ENCODE measurements at regions not wholly inside any gene's neighbourhood (a gene's known extent, or its start where the extent isn't known, plus 50 kb on each side); places are given as distances from the start of the nearest gene placed in this dataset.
"Not testable (repeated sequence)": the region's sequence is repeated elsewhere in the genome, so short reads cannot be mapped to it uniquely, and the experiment has no call there.

- DNase-seq (ENCODE audit: low read depth in 2 of 3, low spot score in 2 of 3), result not testable (repeated sequence)
Measured at GRCh38 chr9:85792057-85792456, 50.3 kb upstream of the AGTPBP1 start.

DNA sequence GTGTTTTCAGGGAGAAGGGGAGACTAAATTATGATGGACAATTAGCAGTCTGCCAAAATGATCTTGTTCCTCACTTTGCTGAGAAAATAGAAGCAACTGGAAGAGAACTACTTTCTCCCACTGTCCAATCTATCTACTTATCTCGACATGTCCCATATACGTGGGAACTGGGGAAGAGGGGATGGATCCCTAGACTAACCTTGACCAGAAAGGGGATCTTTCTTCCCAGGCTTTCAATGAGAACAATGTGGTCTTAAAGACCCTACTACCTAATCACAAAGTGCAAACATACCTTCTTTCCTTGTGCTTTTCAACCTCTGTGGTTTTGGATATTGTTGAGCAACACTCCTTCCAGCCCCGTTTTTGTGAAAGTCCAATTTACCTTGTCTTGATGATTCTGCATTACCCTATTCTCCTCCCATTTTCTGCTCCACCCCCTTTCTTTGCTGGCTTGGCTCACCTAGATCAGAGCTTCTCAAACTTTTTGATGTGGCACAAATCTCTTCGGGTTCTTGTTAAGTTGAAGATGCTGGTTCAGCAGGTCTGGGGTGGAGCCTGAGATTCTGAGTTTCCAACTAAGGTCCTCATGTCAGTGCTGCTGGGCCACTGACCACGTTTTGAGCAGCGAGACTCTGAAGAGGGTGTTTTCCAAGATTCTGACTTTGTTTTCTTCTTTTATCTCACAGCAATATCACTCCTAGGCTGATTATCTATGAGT lies 61.4 kb upstream of the AGTPBP1 start:
- DNase-seq (ENCODE audit: low read depth in 2 of 3, low spot score in 2 of 3), result not testable (repeated sequence)

- DNase-seq (ENCODE audit: low read depth in 2 of 3, low spot score in 2 of 3), result not testable (repeated sequence)
Measured at GRCh38 chr9:85804847-85805133, 63.0 kb upstream of the AGTPBP1 start.

- DNase-seq (ENCODE audit: low read depth in 2 of 3, low spot score in 2 of 3), result peak; percentile 28 to 59 (median 52)
Measured at GRCh38 chr9:85805134-85806005, 63.6 kb upstream of the AGTPBP1 start.

- DNase-seq (ENCODE audit: low read depth in 2 of 3, low spot score in 2 of 3), result not testable (repeated sequence)
Measured at GRCh38 chr9:85808329-85808728, 66.6 kb upstream of the AGTPBP1 start.

GRCh38 chr9:85813388-85813787 lies 71.6 kb upstream of the AGTPBP1 start:
- not testable (repeated sequence) for DNase-seq (ENCODE audit: low read depth in 2 of 3, low spot score in 2 of 3)

DNA sequence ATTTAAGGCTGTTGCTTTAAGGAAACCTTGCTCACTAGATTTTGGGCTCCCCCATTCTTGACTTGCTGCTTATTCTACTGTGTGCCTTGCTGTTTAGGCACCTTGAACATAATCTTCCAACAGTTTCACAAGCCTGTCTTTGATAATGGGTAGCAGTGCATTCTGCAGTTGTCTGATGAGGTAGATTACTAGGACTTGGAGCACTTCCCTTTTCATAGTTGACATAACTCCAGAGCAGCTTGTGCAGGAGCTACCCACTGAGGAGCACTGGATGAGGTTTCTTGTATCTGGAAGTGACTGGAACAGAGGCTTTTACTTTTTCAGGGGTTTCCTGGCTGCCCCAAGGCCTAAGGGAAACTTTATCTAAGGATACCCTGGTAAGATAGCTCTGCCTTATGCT lies 73.0 kb upstream of the AGTPBP1 start:
- DNase-seq (ENCODE audit: low read depth in 2 of 3, low spot score in 2 of 3), result not testable (repeated sequence)

DNA sequence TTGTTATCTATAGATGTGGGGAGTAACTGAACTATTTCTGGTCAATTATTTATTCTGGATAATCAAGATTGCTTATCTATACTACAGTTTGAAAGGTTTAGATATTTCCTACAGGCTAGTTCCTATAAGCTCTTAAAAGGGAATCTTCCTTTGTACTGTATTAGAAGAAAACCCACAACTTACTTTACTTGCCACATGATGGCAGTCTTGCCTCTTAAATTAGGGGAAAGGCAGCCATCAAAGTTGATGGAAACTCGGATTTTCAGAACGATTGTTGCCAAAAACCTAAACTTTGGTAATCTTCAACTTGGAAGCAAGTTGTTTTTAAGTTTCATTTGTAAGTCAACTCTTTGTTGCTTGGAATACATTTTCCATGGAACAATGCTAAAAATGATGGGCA lies 77.2 kb upstream of the AGTPBP1 start:
- not testable (repeated sequence) for DNase-seq (ENCODE audit: low read depth in 2 of 3, low spot score in 2 of 3)

DNA sequence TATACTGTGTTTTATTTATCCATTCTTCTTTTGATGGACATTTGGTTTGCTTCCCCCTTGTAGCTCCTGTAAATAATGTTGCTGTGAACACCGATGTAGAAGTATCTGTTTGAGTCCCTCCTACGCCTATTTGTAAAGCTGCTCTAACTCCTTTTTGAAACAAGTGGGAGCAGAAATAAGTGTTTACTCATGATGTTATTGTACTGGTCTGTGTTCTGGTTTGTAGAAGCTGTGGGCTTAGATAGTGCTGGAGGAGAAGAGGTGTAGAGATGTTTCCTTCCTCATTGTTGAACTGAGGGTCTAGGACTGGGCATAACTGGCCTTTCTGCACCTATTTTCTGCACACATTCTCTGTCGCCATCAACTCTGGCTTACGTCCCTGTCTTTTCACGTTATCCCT lies 78.8 kb upstream of the AGTPBP1 start:
- not testable (repeated sequence) for DNase-seq (ENCODE audit: low read depth in 2 of 3, low spot score in 2 of 3)

DNA sequence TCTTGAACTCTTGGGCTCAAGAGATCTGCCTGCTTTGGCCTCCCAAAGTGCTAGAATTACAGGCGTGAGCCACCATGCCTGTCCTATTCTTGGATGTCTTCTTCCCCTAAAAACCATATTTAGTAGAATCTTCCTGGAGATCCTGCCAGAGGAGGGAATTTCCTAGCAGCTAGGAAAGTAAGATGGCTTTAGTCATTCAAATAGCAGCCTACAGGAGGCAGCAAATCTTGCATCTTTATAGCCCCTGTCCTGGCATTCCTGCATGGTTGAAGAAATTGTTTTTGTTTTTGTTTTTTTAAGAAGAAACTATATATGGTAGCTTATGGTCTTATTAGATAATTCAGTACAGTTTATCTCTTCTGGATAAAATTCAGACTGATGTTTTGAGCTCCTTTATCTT lies 83.2 kb upstream of the AGTPBP1 start:
- not testable (repeated sequence) for DNase-seq (ENCODE audit: low read depth in 2 of 3, low spot score in 2 of 3)

GRCh38 chr9:85834591-85834990 lies 92.8 kb upstream of the AGTPBP1 start:
- DNase-seq (ENCODE audit: low read depth in 2 of 3, low spot score in 2 of 3), result not testable (repeated sequence)

DNA sequence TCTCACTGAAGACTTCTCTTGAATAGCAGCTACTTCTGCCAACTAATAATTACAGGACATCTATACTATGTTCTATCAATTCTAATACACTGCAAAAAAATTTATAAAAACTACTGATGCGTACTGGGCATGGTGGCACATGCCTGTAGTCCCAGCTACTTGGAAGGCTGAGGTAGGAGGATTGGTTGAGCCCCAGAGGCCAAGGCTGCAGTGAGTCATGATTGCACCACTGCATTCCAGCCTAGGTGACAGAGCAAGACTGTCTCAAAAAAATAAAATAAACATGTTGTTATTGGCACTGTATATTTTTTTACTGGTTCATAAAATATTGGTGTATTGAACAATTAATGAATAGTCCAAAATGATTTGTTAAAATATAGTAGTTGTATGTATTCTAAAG lies 97.0 kb upstream of the NAA35 start:
- not testable (repeated sequence) for DNase-seq (ENCODE audit: low read depth in 2 of 3, low spot score in 2 of 3)

GRCh38 chr9:85847782-85848181 lies 93.2 kb upstream of the NAA35 start:
- DNase-seq (ENCODE audit: low read depth in 2 of 3, low spot score in 2 of 3), result not testable (repeated sequence)

DNA sequence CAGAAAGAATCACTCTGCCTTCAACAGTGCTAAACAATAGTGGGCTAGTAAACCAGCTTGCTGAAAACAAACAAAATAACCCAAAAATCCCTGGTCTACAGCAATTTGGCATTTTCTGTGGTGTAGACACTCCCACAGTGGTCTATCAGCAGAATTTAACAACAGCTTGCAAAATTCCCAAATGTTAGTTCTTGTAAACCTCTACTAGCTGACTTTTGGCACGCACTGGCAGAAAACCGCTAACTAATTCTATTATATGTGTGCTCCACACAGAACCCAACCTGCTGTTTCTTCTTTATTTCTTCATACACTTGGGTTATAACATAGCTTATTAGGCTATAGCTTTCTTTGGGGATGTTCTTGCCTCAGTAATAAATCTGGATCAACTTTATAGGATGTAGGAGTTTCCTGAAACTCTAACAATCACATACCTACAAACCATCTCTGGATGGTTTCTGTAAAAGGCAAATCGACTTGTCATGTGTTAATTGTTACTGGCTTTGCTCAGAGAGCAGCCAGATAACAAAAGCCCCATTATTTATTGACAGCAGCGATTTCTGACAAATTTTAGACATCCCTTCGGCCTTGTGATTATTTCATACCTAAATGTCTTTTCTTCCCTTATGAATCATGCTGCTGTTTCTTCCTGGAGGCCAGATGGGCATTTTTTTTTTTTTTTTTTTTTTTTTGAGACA lies 82.7 kb upstream of the NAA35 start:
- no peak for DNase-seq (ENCODE audit: low read depth in 2 of 3, low spot score in 2 of 3)

DNA sequence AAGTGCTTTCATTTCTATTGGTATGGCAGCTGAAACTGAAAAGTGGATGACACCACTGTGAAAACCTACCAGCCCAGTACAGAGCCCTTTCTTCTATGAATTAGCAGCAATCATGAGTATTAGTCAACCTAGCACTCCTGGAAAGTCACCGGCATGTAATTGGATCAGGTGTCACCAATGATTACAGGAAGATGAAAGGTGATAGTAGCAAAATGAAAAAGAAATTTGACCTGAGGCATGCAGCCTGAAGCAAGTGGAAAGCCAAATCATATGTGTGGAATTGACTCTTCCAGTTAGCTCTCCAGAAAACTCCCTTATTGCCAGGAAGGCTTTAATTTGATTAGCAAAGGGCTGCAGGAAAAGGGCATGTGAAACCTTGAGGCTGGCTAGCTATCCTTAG lies 81.2 kb upstream of the NAA35 start:
- DNase-seq (ENCODE audit: low read depth in 2 of 3, low spot score in 2 of 3), result no peak

DNA sequence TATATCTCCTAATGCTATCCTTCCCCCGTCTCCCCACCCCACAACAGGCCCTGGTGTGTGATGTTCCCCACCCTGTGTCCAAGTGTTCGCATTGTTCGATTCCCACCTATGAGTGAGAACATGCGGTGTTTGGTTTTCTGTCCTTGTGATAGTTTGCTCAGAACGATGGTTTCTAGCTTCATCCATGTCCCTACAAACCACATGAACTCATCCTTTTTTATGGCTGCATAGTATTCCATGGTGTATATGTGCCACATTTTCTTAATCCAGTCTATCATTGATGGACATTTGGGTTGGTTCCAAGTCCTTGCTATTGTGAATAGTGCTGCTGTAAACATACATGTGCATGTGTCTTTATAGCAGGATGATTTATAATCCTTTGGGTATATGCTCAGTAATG lies 79.1 kb upstream of the NAA35 start:
- not testable (repeated sequence) for DNase-seq (ENCODE audit: low read depth in 2 of 3, low spot score in 2 of 3)

DNA sequence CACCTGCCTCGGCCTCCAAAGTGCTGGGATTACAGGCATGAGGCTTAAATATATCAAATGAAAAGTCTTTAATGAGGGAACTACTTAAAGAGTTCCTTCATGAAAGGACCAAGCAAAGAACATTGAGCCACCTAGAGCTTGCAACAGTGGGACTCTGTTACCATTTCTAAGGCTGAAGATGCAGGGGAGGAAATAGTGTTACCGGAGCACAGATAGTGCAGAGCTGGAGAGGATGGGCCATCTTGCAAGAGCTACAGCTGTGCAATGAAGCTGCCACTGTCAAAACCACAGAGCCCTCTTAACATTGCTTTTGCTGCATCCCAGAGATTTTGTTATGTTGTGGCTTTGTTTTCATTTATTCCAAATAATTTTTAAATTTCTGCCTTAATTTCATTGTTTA lies 77.1 kb upstream of the NAA35 start:
- no peak for DNase-seq (ENCODE audit: low read depth in 2 of 3, low spot score in 2 of 3)

DNA sequence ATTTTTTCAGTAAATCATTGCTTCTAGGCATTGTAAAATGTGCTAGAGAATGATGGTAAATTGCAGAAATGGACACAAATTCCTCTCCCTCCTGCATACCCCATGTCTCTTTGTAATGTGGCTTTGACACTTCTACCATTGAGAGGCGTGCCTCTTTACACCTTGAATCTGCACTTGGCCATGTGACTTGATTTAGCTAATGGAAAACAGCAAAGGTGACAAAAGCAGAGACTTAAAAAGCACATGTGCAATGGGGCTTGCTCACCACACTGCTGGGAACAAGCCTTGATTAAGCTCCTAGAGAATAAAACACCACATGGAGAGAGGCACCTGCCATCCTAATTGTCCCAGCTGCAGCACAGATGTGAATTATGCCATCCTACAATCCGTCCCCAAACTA lies 69.9 kb upstream of the NAA35 start:
- no peak for DNase-seq (ENCODE audit: low read depth in 2 of 3, low spot score in 2 of 3)

GRCh38 chr9:85871683-85872082 lies 69.3 kb upstream of the NAA35 start:
- not testable (repeated sequence) for DNase-seq (ENCODE audit: low read depth in 2 of 3, low spot score in 2 of 3)

DNA sequence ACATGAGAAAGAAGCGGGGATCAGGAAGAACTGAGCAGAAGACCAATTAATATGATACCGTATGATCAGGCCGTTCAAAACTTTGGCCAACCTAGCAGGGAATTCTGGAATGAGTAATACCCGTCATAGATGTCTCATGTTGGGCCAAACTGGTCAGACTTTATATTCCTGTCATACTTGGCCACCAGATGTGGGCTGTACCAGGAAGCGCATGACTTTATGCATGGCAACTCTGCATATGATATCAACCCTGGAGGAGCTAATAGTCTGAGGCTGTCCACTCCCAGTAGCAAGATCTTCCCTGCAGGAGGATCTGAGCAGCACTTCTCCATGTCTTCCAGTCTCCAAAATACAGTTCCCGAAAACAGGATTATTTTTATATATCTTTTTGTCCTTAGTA lies 68.5 kb upstream of the NAA35 start:
- no peak for DNase-seq (ENCODE audit: low read depth in 2 of 3, low spot score in 2 of 3)

DNA sequence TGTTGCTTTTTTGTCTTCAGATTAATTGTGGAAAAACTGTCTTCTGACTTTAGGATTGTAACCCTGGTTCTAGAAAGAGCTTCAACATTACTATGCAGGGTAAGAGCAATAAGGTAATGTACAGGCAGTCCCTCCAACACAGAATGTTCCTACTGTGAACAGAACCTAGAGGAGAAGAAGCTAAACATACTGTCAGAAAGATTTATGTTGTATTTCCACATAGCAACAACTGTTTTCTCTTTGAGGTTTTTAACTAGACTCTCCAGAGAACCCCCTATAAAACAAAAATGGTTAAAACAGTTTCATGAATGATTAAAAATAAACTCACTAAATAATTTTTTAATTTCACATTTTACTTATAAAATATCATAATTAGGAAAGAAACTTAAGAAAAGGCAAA lies 64.3 kb upstream of the NAA35 start:
- DNase-seq (ENCODE audit: low read depth in 2 of 3, low spot score in 2 of 3), result no peak
